GM21423 (cell line): ENCODE measurements at regions not wholly inside any gene's neighbourhood (a gene's known extent, or its start where the extent isn't known, plus 50 kb on each side); places are given as distances from the start of the nearest gene placed in this dataset.
"Not testable (repeated sequence)": the region's sequence is repeated elsewhere in the genome, so short reads cannot be mapped to it uniquely, and the experiment has no call there.

ENCODE experiments used
- ATAC-seq: cut with Tn5 transposase; IDR thresholded peaks from one replicate; pipeline ENCODE4 v1.9.1; 2021; ENCODE audit warnings: mild to moderate bottlenecking, moderate library complexity; ENCODE audit not compliant: unreplicated experiment

GRCh38 chr3:59372346-59372745 lies 322.5 kb upstream of the CFAP20DC start:
- no peak for ATAC-seq

DNA sequence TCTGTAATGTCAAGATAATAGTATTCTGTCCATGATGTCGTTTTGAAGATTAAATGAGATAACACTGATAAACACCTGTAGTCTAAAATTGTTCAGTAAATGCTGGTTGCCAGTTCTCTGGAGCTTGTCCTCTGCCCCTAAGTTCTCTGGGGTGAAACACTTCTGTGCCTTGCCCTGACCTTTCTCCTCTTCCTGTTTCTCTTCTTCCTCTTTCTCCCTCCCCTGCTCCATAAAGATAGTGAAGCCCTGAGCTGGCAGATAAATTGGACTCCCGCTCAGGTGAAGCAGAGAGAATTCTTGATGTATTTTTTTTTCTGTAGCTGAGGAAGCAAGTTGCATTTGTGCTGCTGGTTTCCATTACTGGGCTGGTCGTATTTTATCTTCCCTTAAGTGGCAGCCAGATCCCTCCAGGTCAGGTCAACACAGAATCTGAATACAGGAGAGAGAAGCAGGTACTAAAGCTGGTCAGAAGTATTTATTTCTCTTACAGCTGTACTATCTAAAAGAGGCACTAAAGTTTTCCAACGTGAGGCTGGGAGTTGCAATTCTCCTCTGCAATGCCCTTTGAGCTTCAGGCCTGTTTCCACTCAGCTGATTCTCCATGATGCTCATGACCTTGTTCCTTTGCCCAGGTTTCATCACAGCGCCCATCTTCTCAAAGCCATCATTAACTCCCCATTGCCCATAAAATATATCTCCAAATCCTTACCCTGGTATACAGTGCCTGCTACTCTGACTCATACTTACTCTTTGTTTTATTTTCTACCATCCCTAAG lies 319.3 kb upstream of the CFAP20DC start:
- no peak for ATAC-seq

DNA sequence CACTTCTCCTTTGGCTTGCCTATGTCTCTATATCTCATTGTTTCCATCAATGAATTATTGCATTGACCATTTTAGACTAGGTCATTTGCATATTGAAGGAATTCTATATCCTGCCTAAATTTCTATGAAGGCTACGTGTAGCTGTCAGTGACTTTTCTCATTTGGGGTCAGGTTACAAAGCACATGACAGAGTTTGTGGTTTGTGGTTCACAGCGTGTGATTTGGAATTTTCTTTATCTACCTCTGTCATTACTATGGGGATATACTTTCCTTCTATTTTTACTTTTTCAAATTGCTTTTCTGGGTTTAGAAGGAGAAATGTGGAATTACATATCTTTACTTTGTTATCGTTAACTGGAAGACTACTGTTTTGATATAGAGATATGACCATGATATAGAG lies 317.3 kb upstream of the CFAP20DC start:
- no peak for ATAC-seq

GRCh38 chr3:59366218-59366617 lies 316.4 kb upstream of the CFAP20DC start:
- no peak for ATAC-seq

DNA sequence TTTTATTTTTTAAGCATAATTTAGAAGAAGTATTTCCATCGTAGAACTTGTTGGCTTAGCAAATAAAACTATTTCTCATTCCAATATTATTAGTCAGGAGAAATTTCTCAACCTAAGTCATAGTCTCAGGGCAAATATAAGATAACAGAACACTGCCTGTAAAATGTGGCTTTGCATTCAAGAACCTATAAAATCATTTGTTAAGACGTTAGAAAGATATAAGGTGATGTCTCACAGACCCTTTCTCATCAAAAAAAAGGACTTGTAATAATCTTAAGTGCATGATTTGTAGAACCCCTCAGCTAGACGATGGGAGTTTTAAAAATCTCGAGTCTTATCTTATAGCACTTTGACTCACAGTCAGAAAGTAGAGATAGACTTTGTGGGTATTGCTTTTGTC lies 314.7 kb upstream of the CFAP20DC start:
- ATAC-seq, result no peak

DNA sequence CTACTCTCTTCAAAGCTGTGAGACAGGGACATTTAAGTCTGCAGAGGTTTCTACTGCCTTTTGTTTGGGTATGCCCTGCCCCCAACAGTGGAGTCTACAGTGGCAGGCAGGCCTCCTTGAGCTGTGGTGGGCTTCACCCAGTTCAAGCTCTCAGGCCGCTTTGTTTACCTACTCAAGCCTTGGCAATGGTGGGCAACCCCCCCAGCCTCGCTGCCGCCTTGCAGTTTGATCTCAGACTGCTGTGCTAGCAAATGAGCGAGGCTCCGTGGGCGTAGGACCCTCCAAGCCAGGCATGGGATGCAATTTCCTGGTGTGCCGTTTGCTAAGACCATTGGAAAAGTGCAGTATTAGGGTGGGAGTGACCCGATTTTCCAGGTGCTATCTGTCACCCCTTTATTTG lies 310.5 kb upstream of the CFAP20DC start:
- not testable (repeated sequence) for ATAC-seq

DNA sequence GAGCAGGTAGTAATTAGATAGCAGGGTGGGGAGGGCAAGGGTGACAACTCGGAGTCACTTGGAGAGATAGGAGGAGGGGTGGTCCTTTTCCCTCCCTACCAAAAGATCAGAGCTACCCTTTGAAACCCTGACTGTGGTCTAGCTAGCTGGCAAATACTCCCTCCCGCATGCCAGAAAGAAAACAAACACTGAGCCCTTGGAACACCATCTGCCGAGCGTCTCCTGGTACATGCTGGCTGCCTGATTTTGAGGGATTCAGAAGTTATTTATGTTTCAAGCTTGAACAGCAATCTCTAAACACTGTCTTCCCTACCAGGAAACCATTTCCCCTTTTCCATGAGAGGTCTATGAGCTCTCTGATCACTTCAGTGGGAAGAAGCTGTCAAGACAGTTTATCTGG lies 291.6 kb upstream of the CFAP20DC start:
- no peak for ATAC-seq

DNA sequence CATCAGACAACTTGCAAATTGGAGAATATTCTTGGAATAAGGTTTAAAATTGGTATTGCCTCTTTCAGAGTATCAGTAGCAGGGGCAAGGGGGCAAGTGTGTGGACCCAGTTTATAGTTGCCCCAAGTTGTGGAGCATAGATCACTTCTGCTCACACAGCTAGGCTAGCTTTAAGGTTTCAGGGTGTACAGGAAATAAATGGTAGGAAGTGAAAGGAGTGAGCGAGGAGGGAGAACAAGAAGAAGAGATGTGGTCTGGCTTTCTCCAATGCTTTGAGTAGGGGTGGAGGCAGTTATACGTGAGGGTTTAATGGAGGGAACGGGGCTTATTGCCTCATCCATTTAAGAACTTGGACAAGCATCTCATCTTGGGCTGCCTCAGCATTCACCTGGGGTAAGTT lies 290.0 kb upstream of the CFAP20DC start:
- no peak for ATAC-seq

DNA sequence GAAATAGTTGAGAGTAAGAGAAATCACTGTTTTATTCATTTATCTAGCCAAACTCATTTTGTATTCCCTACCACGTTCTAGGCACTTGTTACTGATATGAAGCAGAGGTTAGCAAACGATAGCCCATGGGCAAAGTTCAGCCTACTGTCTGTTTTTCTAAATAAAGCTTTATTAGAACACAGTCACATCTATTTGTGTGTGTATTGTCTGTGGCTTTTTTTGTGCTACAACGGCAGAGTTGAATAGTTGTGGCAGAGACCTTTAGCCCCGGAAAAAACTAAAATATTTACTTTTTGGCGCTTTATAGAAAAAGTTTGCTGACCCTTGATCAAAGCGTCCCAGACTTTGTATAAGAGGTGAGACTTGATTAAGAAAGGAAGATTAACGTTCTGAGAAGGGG lies 289.1 kb upstream of the CFAP20DC start:
- no peak for ATAC-seq

GRCh38 chr3:59335338-59335737 lies 285.5 kb upstream of the CFAP20DC start:
- ATAC-seq, result no peak

- no peak for ATAC-seq
These were observed 284.8 kb upstream of the CFAP20DC start for GRCh38 chr3:59334585-59334984.

GRCh38 chr3:59327376-59327808 lies 277.6 kb upstream of the CFAP20DC start:
- ATAC-seq, result no peak

DNA sequence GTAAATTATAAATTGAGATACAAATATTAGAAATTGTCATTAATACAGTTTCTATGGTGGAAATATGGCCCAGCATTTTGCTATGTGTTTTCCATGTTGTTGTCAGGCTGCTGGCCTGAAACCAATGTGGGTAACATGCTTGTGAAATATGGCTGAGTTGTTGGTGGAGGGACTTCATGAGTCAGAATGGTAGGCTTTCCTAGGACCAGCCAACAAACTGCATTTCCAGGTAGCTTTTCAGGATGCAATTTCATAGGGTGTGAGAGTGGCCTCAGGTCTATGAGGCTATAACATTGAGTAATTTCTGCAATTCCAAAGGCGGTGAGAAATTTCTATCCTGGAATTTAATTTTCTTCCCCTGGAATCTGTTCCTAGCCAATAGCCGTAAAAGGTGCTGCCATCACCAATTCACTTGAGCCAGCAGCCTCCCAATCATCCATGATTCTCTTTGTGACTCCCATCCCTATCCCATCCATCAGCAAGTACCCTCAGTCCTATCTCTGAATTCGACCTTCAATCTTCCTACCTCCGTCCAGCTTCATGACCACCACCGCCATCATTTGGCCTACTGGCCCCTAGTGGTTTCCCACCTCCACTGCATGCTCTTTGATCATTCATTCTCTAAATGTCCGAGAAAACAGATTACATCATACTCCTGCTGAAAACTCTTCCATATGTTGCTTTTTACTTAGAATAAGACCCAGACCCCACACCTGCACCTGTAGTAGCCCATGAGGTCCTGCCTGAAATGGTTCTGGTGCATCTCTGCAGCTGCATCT lies 276.6 kb upstream of the CFAP20DC start:
- no peak for ATAC-seq

- ATAC-seq, result no peak
These were observed 272.2 kb upstream of the CFAP20DC start for GRCh38 chr3:59321881-59322540.

DNA sequence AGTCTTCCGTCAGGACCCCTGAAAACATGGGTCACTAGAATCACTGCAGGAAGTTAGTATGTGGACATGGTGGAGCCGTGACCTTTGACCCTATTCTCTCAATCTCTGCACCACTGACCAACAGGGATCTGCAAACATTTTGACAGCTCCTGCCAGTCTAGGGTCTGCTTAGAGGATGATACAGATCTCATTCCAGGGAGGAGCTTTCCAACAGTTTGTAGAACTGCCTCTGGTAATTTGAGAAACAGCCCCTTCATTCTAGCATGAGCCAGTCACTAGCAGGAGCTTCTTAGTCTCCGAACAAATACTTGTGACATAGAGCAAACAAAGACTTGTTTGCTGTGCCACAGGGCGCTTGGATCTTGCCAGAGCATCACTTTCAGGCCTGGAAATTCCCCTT lies 270.3 kb upstream of the CFAP20DC start:
- no peak for ATAC-seq

GRCh38 chr3:59319442-59319841 lies 269.6 kb upstream of the CFAP20DC start:
- no peak for ATAC-seq

DNA sequence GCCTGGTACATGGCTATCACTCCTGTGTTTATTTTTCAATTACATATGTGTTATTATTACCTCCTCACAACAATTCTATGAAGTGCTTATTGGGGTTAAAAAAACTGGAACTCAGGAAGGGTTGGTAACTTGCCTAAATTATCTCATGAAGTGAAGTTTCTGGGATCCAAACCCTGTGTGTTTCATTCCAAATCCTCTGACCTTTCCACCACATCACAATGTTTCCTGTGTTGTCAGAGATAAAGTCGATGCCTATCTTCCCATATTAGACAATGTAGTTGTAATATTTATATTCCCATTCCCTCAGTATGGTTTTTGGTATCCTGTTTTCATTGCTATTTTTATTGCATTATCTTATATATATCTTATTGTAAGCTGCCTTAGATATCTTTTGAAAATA lies 269.1 kb upstream of the CFAP20DC start:
- ATAC-seq, result no peak

- ATAC-seq, result no peak
These were observed 267.6 kb upstream of the CFAP20DC start for GRCh38 chr3:59317386-59317785.

DNA sequence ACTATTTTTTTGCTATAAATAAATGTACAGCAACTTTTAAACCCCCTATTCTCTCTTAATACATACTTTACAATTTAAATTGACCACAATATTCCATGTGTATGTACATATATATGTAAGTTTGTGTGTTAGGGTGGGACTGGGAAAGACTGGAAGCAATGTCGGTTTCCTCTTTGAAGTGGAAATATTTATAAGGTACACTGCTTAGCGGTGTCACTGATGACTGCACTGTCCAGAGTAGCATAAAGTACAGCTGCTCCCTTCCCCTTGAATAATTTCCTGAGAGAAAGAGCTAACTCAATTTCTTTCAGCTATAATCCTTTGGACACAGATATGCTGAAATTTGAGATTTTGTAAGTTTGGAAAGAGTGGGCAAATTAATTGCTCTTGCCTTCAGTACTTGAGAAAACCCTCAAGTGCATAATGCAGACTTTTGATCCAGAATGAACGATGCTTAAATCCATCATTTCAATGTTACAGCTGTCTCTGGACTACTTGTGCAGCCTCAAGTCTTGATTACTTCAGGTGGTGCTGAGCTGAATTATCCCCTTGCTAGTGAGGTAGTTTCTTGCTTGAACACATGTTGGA lies 267.0 kb upstream of the CFAP20DC start:
- no peak for ATAC-seq

DNA sequence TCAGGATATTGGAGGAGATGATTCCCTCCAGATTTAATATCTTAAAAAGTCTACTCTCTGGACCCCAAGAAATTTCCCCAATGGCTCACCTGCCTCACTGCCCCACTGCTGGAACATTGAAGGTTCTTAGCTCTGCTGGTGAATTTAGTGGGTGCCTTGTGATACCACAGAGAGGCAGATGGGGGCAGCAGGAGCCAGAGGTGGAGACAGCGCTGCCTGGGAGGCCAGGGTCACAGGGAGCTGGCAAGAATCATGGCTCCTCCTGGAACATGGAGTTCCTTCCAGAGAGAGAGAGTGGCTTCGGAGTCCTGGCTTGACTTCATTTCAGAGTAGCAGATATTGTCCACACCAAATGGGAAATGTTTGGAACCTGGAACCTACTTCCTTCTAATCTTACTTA lies 263.5 kb upstream of the CFAP20DC start:
- ATAC-seq, result peak; percentile 82

- no peak for ATAC-seq
These were observed 261.4 kb upstream of the CFAP20DC start for GRCh38 chr3:59311231-59311630.
